Fibroblast of lung (primary cell): ENCODE measurements at regions not wholly inside any gene's neighbourhood (a gene's known extent, or its start where the extent isn't known, plus 50 kb on each side); places are given as distances from the start of the nearest gene placed in this dataset.
"Not testable (repeated sequence)": the region's sequence is repeated elsewhere in the genome, so short reads cannot be mapped to it uniquely, and the experiment has no call there.

Source experiments
- CTCF ChIP-seq, 2 donors: IDR thresholded peaks in 1 of 2; conservative IDR thresholded peaks in 1 of 2; 1 replicate in 1 of 2; 2 replicates in 1 of 2; pipeline ENCODE4 v1.5.1; 2011 to 2012; ENCODE audit warnings: low read length in 2 of 2, control low read depth in 1 of 2, inconsistent platforms in 1 of 2, low read depth in 1 of 2, mild to moderate bottlenecking in 1 of 2
- EZH2 ChIP-seq: IDR thresholded peaks from 2 replicates; pipeline ENCODE4 v1.5.1; 2012; ENCODE audit warnings: low read length, control low read depth, mild to moderate bottlenecking; ENCODE audit errors: missing control alignments

DNA sequence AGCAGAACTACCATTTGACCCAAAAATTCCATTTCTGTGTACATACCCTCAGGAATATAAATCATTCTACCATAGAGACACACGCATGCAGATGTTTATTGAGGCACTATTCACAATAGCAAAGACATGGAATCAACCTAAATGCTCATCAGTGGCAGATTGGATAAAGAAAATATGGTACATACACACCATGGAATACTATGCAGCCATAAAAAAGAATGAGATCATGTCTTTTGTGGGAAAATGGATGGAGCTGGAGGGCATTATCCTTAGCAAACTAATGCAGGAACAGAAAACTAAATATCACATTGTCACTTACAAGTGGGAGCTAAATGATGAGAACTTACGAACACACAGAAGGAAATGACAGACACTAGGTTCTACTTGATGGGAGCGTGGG, 112.3 kb downstream of the CAAP1 start:
- TF ChIP-seq EZH2; CTCF (conservative IDR thresholded peaks at IDR 0.05 in 1 of 2, IDR thresholded peaks at IDR 0.05 in 1 of 2; ENCODE audit: low read depth in 1 of 2, low read length in 2 of 2): not testable (repeated sequence)
